SHP77 (cell line): ENCODE measurements at regions not wholly inside any gene's neighbourhood (a gene's known extent, or its start where the extent isn't known, plus 50 kb on each side); places are given as distances from the start of the nearest gene placed in this dataset.

Experiments used
- DNase-seq, 2 experiments: peaks; one replicate each; lab custom pipeline; 2025; lab: John Stamatoyannopoulos, UW

GRCh38 chr15:29952225-29952624 lies 130.0 kb upstream of the TJP1 start:
- DNase-seq = no peak

- DNase-seq = no peak
These were observed 123.8 kb upstream of the TJP1 start for GRCh38 chr15:29945943-29946596.

- no peak for DNase-seq
These were observed 122.7 kb upstream of the TJP1 start for GRCh38 chr15:29944925-29945324.

GRCh38 chr15:29942548-29942947 lies 120.3 kb upstream of the TJP1 start:
- no peak for DNase-seq

GRCh38 chr15:29942143-29942542 lies 119.9 kb upstream of the TJP1 start:
- no peak for DNase-seq

GRCh38 chr15:29939404-29939803 lies 117.1 kb upstream of the TJP1 start:
- DNase-seq = no peak

GRCh38 chr15:29938361-29939335 lies 116.4 kb upstream of the TJP1 start:
- no peak for DNase-seq

- no peak for DNase-seq
These were observed 115.7 kb upstream of the TJP1 start for GRCh38 chr15:29937956-29938355.

GRCh38 chr15:29936353-29937049 lies 114.2 kb upstream of the TJP1 start:
- peak; percentile 10 to 29 for DNase-seq

GRCh38 chr15:29935296-29936004 lies 113.2 kb upstream of the TJP1 start:
- DNase-seq = no peak

GRCh38 chr15:29934251-29934650 lies 112.0 kb upstream of the TJP1 start:
- DNase-seq = no peak

GRCh38 chr15:29933042-29933803 lies 111.0 kb upstream of the TJP1 start:
- no peak for DNase-seq

- DNase-seq = no peak
These were observed 103.8 kb upstream of the TJP1 start for GRCh38 chr15:29926083-29926388.

- DNase-seq = peak; percentile 43 to 63
These were observed 103.2 kb upstream of the TJP1 start for GRCh38 chr15:29925227-29926082.

- DNase-seq = no peak
These were observed 102.5 kb upstream of the TJP1 start for GRCh38 chr15:29924750-29925149.

GRCh38 chr15:29922191-29922590 lies 99.9 kb upstream of the TJP1 start:
- DNase-seq = no peak

GRCh38 chr15:29921130-29921601 lies 98.9 kb upstream of the TJP1 start:
- no peak for DNase-seq

- no peak for DNase-seq
These were observed 98.2 kb upstream of the TJP1 start for GRCh38 chr15:29920515-29920914.

GRCh38 chr15:29919380-29919881 lies 97.2 kb upstream of the TJP1 start:
- DNase-seq = no peak
